Caco-2 (cell line): ENCODE measurements at regions not wholly inside any gene's neighbourhood (a gene's known extent, or its start where the extent isn't known, plus 50 kb on each side); places are given as distances from the start of the nearest gene placed in this dataset.

Source experiments
- BruUV-seq: library from RNA; stranded (reverse); fragments of 400-500 nt; replicated peaks from 2 replicates; lab custom pipeline; 2021; lab: Mats Ljungman, UMichigan
- CTCF ChIA-PET: fragments of 300-600 bp; sonication (Branson Sonifier 250); formaldehyde crosslinking; loops from one replicate; lab custom pipeline; 2022; ENCODE audit warnings: antibody characterized with exemption; lab: Charles Lee
- POLR2A ChIA-PET: fragments of 300-600 bp; sonication (Branson Sonifier 250); formaldehyde crosslinking; loops from one replicate; lab custom pipeline; 2022; ENCODE audit warnings: antibody characterized with exemption; lab: Charles Lee
- DNase-seq, 2 experiments: peaks; one replicate each; pipeline versions ENCODE4 v3.0.0 to v3.0.0-alpha.2; 2020 to 2022
- H3K27me3 ChIP-seq: replicated peaks from 2 replicates; pipeline ENCODE4 v1.6.0; 2011; ENCODE audit warnings: low read length; ENCODE audit not compliant: control insufficient read depth, insufficient read depth
- H3K36me3 ChIP-seq: 2 replicates; pipeline ENCODE4 v1.5.1; 2011; ENCODE audit warnings: low read length; ENCODE audit not compliant: control insufficient read depth, insufficient read depth
- H3K4me1 ChIP-seq: fragments of 250-450 bp; sonication (Bioruptor Pico); 2 replicates; pipeline ENCODE4 v1.5.1; 2020; ENCODE audit warnings: mild to moderate bottlenecking
- H3K4me3 ChIP-seq: 2 replicates; pipeline ENCODE4 v1.5.1; 2011; ENCODE audit warnings: low read depth, mild to moderate bottlenecking, control low read depth, low read length
- H3K9me3 ChIP-seq: fragments of 250-450 bp; sonication (Bioruptor Pico); 2 replicates; pipeline ENCODE4 v1.5.1; 2020; ENCODE audit warnings: mild to moderate bottlenecking, moderate library complexity
- H3K27ac Mint-ChIP-seq: one replicate; pipeline ENCODE4 v1.8.0; 2022; ENCODE audit warnings: mixed read lengths; ENCODE audit not compliant: unreplicated experiment
- H3K27me3 Mint-ChIP-seq: one replicate; pipeline ENCODE4 v1.8.0; 2022; ENCODE audit warnings: mixed read lengths; ENCODE audit not compliant: insufficient read depth, unreplicated experiment
- H3K36me3 Mint-ChIP-seq: one replicate; pipeline ENCODE4 v1.8.0; 2022; ENCODE audit warnings: mild to moderate bottlenecking, mixed read lengths; ENCODE audit not compliant: insufficient read depth, unreplicated experiment
- H3K4me1 Mint-ChIP-seq: one replicate; pipeline ENCODE4 v1.8.0; 2022; ENCODE audit warnings: low read depth, mixed read lengths; ENCODE audit not compliant: unreplicated experiment
- H3K4me3 Mint-ChIP-seq: one replicate; pipeline ENCODE4 v1.8.0; 2022; ENCODE audit warnings: mild to moderate bottlenecking, moderate library complexity, mixed read lengths; ENCODE audit not compliant: unreplicated experiment
- H3K9me3 Mint-ChIP-seq: one replicate; pipeline ENCODE4 v1.8.0; 2022; ENCODE audit warnings: mixed read lengths; ENCODE audit not compliant: unreplicated experiment
- CTCF ChIP-seq, 2 experiments: fragments of 200-600 bp in 1 of 2; IDR thresholded peaks; 1 replicate in 1 of 2; 2 replicates in 1 of 2; pipeline versions ENCODE4 v1.5.1 to v1.8.0; 2011 to 2022; ENCODE audit warnings: antibody characterized with exemption in 1 of 2, control low read depth in 1 of 2, inconsistent platforms in 1 of 2, low read depth in 1 of 2, low read length in 1 of 2, mild to moderate bottlenecking in 1 of 2, moderate library complexity in 1 of 2; ENCODE audit not compliant: insufficient read depth in 1 of 2, severe bottlenecking in 1 of 2, unreplicated experiment in 1 of 2
- intact Hi-C: fragments of 100-400 bp; cut with micrococcal nuclease; formaldehyde crosslinking; loops from one replicate; pipeline ENCODE4 v1.10.0; 2022; ENCODE audit not compliant: unreplicated experiment

GRCh38 chrX:57985951-57986350 lies 75.7 kb upstream of the ZXDA start:
- Histone ChIP-seq H3K4me1 (no peaks in the 10 kb centered on the region), H3K9me3 (no peaks in the 10 kb centered on the region), H3K27me3 (no peaks in the 10 kb centered on the region), H3K4me3 (no peak overlapping the region), H3K36me3 (no peaks in the 10 kb centered on the region)
- Mint-ChIP-seq H3K4me1 (no peaks in the 10 kb centered on the region), H3K36me3 (no peaks in the 10 kb centered on the region), H3K4me3 (no peak overlapping the region), H3K9me3 (peaks cover 33% of the 10 kb centered on the region), H3K27me3 (peaks cover 2% of the 10 kb centered on the region), H3K27ac (no peak overlapping the region)
- intact Hi-C loops = no loop called here
- TF ChIP-seq CTCF (IDR thresholded peaks at IDR 0.05; ENCODE audit: insufficient read depth in 1 of 2, low read depth in 1 of 2, low read length in 1 of 2, severe bottlenecking in 1 of 2, unreplicated experiment in 1 of 2) = no peak
- ChIA-PET POLR2A (no interaction called here), CTCF (no interaction called here)
- BruUV-seq = no TSS peak
- DNase-seq = no peak

GRCh38 chrX:57984620-57985019 lies 74.4 kb upstream of the ZXDA start:
- DNase-seq = no peak
- Histone ChIP-seq H3K36me3 (no peaks in the 10 kb centered on the region), H3K4me1 (no peaks in the 10 kb centered on the region), H3K4me3 (no peak overlapping the region), H3K9me3 (no peaks in the 10 kb centered on the region), H3K27me3 (no peaks in the 10 kb centered on the region)
- H3K4me3 Mint-ChIP-seq = no peak overlapping the region
- no TSS peak for BruUV-seq
- CTCF ChIA-PET = no interaction called here
- peaks cover 33% of the 10 kb centered on the region for H3K9me3 Mint-ChIP-seq
- H3K36me3 Mint-ChIP-seq = no peaks in the 10 kb centered on the region
- peaks cover 2% of the 10 kb centered on the region for H3K27me3 Mint-ChIP-seq
- no peak overlapping the region for H3K27ac Mint-ChIP-seq
- no peaks in the 10 kb centered on the region for H3K4me1 Mint-ChIP-seq
- intact Hi-C loops = no loop called here
- TF ChIP-seq CTCF (IDR thresholded peaks at IDR 0.05; ENCODE audit: insufficient read depth in 1 of 2, low read depth in 1 of 2, low read length in 1 of 2, severe bottlenecking in 1 of 2, unreplicated experiment in 1 of 2) = no peak
- POLR2A ChIA-PET = no interaction called here

GRCh38 chrX:57977992-57978391 lies 67.7 kb upstream of the ZXDA start:
- Mint-ChIP-seq H3K4me3 (no peak overlapping the region), H3K9me3 (no peaks in the 10 kb centered on the region), H3K36me3 (no peaks in the 10 kb centered on the region), H3K4me1 (no peaks in the 10 kb centered on the region), H3K27me3 (peaks cover 2% of the 10 kb centered on the region), H3K27ac (no peak overlapping the region)
- no peak overlapping the region for H3K4me3 ChIP-seq
- BruUV-seq = no TSS peak
- no peaks in the 10 kb centered on the region for H3K9me3 ChIP-seq
- H3K27me3 ChIP-seq = no peaks in the 10 kb centered on the region
- POLR2A ChIA-PET = no interaction called here
- CTCF ChIA-PET = no interaction called here
- no peaks in the 10 kb centered on the region for H3K36me3 ChIP-seq
- intact Hi-C loops = loop anchor here (2.0 kb wide), 1 partner anchor 49 kb away; no protein-coding TSS in a partner anchor
- no peak for TF ChIP-seq CTCF (IDR thresholded peaks at IDR 0.05; ENCODE audit: insufficient read depth in 1 of 2, low read depth in 1 of 2, low read length in 1 of 2, severe bottlenecking in 1 of 2, unreplicated experiment in 1 of 2)
- peak in 1 of 2 experiments; percentile 1 for DNase-seq
- H3K4me1 ChIP-seq = no peaks in the 10 kb centered on the region
